ENCODE measurements at regions not wholly inside any gene's neighbourhood (a gene's known extent, or its start where the extent isn't known, plus 50 kb on each side); places are given as distances from the start of the nearest gene placed in this dataset.

DNA sequence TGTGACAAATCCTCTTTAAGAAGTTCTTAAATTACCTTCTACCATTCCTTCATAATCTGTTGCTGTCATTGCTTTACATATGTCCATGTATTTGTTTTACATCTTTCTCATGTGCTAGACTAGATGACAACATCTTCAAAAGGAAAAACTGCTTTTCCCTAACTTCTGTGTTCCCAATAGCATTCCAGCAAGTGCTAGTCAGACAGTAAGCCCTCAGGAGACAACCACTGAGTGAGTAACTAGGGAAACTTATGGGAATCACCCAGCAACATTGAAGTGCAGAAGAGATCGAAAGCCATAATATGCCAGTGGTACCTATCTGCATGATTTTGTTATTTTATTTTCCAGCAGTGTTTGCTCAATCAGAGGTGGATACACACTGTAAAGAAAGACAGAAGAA is 889.7 kb upstream of the API5 start:
- TF ChIP-seq YY1 (IDR thresholded peaks at IDR 0.05; ENCODE audit: insufficient read depth, insufficient read length): no peak
- TF ChIP-seq SUZ12 (IDR thresholded peaks at IDR 0.05; ENCODE audit: extremely low read depth, insufficient read depth, insufficient read length): no peak
- no peak for TF ChIP-seq ZNF274 (IDR thresholded peaks at IDR 0.05; ENCODE audit: low read depth, low read length)

Measured in NT2/D1 (cell line).